DMS114 treated with DMSO at 0.1 percent for 48 hours (cell line): ENCODE measurements at regions not wholly inside any gene's neighbourhood (a gene's known extent, or its start where the extent isn't known, plus 50 kb on each side); places are given as distances from the start of the nearest gene placed in this dataset.

Experiments
- DNase-seq: peaks from one replicate; lab custom pipeline; 2025; ENCODE audit not compliant: unreplicated experiment; lab: John Stamatoyannopoulos, UW

DNA sequence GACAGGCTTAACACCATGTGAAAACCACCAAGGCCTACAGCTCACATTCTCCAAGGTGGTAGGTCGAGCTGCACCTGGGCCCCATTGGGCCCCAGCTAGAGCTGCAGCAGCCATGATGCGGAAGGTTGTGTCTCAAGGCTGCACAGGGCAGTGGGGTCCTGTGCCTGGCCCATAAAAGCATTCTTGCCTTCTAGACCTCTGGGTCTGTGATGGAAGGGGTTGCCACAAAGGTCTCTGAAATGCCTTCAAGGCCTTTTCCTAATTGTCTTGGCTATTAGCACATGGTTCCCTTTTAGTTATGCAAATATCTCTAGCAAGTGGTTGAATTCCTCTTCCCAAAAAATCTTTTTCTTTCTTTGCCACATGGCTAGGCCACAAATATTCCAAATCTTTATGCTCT lies 52.5 kb upstream of the C11orf58 start:
- DNase-seq: no peak

DNA sequence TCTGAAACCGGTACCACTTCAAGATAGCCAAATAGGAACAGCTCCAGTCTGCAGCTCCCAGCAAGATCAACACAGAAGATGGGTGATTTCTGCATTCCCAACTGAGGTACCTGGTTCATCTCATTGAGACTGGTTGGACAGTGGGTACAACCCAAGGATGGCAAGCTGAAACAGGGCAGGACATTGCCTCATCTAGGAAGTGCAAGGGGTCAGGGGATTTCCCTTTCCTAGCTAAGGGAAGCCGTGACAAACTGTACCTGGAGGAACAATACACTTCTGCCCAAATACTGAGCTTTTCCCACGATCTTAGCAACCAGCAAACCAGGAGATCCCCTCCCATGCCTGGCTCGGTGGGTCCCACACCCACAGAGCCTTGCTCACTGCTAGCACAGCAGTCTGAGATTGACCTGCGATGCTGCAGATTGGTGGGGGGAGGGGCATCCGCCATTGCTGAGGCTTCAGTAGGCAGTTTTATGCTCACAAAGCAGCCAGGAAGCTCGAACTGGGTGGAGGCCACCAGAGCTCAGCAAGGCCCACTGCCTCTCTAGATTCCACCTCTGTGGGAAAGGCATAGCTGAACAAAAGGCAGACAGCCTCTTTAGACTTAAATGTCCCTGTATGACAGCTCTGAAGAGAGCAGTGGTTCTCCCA lies 59.9 kb upstream of the C11orf58 start:
- no peak for DNase-seq

DNA sequence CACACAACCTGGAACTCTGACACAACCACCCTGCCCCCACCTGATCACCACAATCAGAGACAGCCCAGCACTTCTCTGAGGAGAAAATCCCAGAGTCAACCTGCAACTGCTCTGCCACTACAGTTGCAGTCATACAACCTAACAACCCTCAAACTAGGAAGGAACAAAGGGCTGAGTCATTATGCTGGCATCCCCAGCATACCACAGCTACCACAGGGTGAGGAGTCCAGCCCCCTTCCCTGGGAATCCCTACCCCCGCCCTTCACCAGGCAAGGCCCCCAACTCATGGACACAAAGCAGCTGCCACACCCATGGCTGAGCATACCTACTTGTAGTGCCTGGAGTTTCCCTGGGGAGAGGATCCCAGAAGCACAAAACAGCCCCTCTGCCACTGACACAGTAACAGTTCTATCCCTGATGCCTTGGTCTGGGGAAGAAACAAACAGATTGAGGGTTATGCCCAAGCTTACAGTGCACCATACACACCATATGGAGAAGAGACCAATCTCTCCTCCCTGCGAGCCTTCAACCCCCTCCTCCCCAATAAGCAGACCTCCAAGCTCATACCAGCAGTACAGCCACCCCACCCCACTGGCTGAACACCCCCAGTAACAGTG lies 68.5 kb upstream of the C11orf58 start:
- no peak for DNase-seq

DNA sequence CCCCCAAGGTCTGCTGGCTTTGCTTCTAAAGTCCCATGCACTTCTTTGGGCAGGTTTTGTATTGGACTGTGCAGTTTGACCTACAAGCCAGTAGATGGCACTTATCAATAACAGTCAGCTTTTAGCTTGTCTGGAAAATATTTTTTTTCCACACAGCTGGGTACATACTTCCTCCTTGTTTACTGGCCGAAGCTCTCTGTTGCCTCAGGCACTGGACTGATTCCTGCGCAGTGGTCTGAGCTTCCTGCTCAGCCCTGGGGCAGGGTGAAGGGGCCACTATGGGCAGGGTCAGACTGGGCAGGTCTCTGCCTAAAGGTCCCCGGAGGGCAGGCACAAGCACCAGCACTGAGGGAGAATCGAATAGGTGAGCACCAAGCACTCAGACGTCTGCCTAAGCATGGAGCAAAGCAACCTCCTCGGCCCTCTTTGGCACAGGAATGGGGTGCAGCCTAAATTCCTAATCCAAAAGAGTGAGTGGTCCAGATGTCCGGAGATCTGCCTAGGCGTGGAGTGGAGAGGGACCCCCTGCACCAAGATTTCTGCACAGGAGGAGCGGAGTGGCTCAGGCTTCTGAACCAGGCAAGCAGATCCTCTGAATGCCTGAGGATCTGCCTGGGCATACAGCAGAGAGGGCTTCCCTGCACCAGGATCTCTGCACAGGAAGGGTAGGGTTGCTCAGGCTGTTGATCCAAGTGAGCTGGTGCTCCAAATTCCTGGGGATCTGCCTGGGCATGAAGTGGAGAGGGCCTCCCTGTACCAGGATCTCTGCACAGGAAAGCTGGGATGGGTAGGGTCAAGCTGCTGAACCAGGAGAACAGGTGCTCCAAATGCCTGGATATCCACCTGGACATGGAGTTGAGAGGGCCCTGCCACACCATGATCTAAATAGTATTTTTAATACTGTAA lies 105.9 kb upstream of the C11orf58 start:
- DNase-seq: no peak

DNA sequence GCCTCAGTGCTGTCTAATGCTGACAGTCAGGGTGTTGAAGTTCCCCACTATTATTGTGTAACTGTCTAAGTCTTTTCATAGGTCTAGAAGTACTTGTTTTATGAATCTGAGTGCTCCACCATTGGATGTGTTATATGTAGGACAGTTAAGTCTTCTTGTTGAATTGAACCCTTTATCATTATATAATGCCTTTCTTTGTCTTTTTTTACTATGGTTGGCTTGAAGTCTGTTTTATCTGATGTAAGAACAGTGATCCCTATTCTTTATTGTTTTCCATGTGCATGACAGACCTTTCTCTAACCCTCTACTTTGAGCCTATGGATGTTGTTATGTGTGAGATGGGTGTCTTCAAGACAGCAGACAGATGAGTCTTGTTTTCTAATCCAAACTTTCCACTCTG lies 107.8 kb upstream of the C11orf58 start:
- no peak for DNase-seq

DNA sequence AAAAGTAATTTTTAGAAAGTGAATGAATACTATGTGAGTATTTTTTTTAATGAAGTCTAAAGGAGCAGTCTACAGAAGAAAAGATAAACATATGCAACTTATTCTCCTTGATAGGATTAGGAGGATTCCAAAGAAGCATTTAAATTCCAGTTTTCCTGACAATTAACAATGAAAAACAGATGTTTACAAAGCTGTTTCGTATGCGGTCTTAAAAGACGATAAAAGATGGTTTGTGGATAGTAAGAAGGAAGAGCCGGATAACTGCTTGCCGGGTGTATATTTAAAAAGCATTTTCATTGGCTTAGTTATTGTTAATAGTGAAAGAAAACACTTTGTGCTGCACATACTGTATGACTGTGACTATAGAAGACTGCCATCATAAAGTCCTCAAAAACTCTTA lies 120.0 kb upstream of the C11orf58 start:
- no peak for DNase-seq

DNA sequence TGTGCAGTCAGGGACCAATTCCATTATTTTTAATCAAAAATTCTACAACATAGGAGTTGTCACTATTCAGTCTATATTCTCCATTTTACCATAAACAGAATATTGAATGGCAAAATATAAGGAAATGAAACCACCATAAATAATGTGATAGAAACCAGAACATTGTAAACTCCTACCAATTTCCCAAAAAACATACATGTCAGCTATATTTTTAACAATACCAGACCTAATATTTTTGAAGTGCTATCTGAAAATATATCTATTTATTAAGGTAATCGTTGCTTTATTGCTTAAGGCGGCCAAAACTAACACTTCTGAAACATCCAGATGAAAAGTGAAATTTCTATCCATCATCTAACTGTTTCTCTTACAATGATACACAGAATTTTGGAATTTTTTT lies 123.0 kb upstream of the C11orf58 start:
- no peak for DNase-seq

DNA sequence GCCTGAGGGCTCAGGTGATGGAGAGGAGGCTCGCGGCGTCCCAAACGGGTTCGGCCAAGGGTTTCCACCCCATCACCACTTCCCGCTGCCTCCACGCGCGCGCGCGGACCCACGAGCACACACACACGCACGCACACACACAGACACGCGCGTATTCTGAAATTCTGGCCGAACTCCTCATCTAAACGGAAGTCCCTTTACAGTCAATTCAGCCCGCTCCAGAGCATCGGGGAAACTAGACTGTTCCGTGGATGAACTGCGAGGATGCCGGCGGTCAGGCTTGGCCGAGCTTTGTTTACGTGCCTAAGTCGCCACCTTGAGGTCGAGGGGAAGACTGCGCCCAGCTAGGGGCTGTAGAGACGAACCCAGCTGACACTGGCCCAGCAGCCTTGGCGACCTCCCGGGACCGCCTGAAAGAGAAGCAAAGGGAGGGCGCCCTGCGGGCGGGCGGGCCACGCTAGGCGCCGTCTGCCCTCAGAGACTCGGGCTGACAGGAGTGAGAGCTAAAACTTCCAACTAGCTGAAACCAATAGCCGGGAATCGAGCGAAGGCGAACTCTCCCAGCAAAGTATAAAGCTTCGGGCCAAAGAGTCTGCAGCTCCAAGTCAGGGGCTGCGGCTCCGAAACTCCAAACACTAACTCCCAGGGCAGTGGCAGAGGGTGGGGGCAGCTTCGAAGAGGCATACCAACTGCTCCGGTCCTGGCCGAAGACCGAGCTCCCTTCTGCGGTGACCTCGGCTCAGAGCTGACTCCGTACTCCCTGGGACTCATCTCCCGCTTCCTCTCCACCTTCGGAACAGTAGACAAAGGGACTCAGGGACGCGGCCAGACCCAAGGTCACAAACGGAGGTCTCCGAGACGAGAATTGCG lies 124.7 kb upstream of the C11orf58 start:
- DNase-seq: peak; percentile 47

DNA sequence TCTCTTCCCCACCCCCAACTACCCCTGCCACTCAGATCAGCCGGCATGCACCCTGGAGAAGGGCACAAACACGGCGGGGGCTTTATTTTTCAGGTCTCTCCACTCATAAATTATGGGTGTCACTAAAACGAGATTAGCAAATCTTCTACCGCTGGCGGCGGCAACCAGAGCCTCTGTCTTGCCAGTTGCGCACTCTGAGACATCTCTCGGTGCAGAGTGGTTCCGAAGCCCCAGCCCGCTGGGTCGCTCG lies 125.3 kb upstream of the C11orf58 start:
- DNase-seq: no peak

DNA sequence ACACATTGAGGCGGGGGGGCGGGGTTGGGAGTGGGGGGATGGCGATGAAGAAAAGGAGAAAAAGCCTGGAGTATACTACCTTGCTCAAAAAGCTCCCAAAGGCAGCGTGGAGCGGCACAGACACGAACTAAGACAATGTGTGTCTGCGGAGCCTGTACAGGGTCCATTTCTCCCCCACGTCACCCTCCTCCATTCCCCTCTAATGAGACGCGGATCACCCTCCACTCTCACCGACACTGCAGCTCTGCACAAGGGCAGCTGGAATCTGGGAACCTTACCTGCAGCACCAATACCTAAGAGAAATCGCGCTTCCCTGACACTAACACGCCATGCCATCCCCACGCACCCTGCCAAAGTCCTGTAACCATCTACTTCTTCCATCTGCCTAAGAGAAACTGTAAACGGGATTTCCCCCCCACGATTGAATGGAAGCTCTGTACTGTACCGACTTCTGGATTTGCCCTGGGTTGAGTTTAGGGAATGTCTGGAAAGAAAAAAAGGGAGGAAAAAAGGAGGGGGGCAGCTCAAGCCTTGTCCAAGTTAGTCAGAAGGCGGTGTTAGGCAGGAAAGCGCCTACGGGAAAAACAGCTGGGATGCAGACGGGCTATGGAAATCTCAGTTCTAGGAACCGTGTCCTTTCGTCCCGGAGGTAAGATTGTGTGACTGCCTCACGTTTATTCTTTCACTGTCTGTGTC lies 125.7 kb upstream of the C11orf58 start:
- no peak for DNase-seq

DNA sequence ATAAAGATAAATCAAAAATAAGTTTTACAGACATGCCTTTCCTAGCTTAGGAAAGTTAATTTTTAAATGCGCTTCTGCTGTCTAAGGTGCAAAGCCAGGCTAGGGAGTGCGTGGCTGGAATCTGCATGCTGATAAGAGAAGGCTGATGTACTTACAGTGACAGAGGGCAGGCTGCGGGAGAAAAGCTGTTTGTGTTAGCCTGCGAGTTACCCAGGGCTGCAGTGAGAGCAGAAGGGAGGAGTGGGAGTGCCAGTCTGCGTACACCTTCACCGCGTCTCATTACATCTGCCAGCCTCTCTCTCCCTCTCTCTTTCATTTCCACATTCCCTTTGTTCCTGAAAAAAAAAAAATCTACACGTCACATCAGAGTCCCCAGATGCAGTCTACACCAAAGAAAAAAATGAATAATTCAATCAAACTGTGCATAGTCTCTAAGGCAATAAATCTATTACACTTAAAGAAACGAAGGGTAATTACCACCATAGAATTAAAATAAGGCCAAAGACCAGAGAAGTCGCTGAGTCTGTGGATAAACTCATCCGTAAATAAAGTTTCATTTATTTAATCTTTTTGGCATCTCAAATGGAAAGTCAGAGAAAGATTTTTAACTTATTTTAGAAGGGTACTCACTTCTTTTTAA lies 126.4 kb upstream of the C11orf58 start:
- no peak for DNase-seq

DNA sequence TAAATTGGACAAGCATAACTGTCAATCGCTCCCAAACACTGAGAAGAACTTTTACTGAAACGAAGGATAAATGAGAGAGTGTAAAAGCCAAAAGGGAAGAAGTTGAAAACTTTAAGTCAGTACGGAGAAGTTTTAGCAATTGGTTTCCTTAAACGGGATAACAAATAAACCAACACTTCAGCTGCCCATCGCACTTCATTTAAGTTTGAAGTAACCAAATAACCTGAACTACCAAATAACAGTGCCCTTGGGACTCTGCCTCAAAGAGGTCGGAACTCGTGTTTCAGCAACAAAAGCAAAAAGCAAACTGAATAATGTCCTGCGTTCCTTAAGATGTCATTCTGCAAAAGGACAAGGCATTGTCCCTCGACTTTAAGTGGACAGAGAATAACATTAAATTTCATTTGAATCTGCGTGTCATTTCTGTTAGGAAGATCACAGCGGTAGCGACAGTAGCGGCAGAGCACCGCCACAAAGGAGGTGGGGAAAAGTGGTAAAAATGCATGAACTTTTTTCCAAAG lies 127.0 kb upstream of the C11orf58 start:
- DNase-seq: no peak

DNA sequence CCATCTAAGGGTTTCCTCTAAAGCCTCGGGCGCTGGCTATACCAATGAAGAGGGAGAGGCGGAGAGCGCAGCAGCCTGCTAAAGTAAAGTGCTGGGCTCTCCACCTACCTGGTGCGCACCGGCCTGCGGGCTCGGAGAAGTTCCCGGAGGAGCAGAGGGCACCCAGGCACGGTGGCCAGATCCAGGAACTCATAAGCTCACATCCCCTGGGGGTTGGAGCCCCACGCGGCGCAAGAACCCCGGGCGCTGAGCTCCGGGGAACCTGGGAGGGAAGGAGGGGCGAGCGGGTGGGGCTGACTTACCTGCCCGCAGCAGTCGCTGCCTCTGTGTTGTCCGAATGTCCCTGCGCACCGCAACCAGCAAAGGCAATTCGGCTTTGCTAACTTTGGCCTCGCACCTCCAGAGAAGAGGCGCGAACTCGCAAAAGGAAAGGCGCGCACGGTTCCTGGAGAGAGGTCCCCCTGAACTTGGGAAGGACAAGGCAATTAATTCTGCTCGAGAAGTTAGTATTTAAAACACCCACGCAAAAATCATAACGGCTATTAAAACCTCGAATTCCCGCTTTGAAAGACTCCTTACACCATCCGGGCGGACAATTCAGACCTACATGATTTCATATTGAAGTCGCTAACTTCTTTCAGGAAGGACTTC lies 127.6 kb upstream of the C11orf58 start:
- no peak for DNase-seq

DNA sequence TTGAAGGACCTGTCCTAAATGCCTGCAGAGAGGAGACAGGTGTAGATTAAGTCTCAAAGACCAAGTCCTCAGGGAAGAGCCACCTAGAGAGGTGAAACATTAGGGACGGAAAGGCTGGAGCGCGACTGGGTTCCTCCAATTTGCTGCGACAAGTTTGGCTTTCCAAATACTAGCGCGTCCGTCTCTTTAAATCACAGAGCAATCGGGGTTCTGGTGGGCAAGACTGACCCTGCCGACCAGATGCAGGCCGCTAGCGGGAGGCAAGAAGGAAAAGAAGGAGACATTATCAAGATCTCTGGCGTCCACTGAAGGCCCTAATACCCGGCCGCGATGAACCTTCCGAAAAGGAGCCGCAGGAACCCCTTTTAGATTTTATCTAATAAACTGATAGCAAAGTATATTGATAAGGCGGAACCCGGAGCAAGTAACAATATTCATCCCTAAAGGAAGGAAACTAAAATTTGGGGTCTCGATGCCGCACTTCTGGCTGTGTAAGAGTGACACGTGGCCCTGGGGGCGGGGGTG lies 128.2 kb upstream of the C11orf58 start:
- DNase-seq: no peak

DNA sequence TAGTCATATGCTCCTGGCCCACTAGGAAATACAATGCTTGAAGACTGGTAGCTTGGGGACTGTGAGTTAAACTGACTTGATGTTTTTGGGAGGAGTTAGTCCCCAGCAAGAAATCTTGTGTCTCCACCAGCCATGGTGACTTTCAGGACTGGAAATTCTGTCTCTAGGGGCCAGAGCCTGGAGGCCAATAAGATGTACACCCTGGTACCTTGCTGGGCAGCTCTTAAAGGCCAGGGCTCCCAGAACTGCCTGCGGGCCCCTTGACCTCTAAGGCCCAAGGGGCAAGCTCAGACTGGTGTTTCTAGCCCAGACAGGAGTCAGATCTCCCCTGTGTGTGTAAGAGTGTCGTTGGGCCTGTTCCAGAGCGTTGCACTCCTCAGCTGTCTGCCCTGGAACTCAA lies 128.7 kb upstream of the C11orf58 start:
- DNase-seq: no peak

DNA sequence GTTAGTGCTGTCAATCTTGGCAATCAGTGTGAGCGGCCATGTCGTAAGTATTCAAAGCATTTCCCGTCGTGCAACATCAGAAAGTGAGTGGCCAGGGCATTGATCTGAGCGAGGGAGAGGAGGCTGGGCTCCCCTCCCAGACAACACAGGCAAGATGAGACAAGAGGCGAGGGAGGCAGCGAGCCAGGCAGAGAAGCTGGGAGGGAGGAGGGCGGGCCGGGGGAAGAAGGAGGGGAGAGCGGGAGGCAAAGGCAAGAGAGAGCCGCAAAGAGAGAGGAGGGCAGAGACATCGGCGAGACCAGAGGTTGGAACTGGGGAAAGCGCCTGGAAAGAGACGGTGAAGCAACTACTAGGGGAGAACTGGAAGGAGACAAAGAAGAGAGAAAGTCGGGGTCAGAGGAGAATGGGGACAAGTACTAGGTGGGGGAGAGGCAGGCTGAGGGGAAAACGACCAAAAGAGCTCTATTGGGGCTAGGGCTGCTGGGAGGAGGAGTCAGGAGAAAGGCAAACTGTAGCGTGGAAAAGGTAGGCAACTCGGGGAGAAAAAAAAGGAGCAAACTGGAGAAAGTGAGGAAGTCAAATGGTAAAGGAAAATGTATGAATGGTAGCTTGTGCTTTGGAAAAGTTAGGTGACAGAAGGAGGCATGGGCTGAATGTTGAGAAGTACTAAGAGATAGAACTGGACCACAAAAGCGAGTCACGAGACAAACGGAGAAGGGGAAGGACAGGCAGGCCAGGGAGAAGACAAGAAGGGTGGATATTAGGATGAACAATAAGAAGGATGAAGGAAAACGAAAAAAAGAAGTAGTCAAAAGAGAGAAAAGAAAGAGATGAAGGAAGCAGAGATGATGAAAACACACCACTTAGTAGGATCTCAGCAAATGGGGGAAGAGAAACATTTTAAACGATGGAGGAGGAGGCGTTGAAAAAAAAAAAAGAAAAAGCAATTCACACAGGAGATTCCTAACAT lies 130.5 kb upstream of the C11orf58 start:
- no peak for DNase-seq

DNA sequence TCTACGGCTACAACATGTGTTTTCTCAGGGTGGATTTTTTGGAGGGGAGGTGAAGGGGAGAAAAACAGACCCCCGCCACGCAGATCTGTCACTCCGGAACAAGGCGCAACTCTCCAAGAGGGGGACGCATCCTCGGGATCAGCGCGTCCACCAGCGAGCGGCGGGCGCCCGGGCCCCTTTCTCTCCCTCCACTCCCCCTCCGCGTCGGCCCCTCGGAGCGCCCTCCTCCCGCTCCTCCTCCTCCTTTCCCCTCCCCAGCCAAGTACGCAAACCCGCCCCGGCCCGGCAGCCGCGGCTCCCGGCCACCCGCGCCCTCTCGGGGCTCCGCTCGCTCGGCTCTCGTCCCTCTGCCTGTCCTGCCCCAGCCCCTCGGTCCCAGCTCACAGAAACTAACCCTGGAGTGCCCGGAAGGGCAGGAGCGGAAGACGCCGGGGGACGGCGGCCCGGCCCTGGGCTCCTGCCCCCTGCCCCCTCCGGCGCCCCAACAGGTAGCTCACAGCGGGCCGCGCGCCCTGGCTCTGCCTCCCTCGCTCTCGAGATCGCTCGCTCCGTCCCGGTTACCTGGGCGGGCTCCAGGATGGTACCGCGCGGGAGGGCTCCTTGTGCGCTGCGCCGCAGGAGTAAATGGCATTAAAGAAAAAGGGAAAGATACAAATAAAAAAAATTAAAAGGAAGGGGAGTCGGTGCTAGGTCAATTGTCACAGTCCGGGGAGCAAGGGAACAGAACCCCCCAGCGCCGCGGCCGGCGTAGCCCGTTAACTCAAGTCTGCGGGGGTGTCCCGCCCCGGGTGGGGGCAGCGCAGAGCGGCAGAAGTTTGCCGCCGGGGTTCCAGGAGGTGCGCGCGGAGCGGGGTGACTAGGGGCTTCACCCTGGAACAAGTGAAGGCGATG lies 131.4 kb upstream of the C11orf58 start:
- no peak for DNase-seq
